ENCODE measurements at regions not wholly inside any gene's neighbourhood (a gene's known extent, or its start where the extent isn't known, plus 50 kb on each side); places are given as distances from the start of the nearest gene placed in this dataset.

GRCh38 chr3:30269751-30270445 is 336.5 kb upstream of the TGFBR2 start:
- DNase-seq = no peak

GRCh38 chr3:30271781-30272180 is 334.6 kb upstream of the TGFBR2 start:
- no peak for DNase-seq

GRCh38 chr3:30273304-30274072 is 332.9 kb upstream of the TGFBR2 start:
- no peak for DNase-seq

- no peak for DNase-seq
Observed at GRCh38 chr3:30277494-30277893, 328.9 kb upstream of the TGFBR2 start.

GRCh38 chr3:30281526-30281925 is 324.9 kb upstream of the TGFBR2 start:
- no peak for DNase-seq

- no peak for DNase-seq
Observed at GRCh38 chr3:30282154-30282696, 324.2 kb upstream of the TGFBR2 start.

- no peak for DNase-seq
Observed at GRCh38 chr3:30285188-30286006, 321.0 kb upstream of the TGFBR2 start.

GRCh38 chr3:30286007-30286669 is 320.3 kb upstream of the TGFBR2 start:
- no peak for DNase-seq

- no peak for DNase-seq
Observed at GRCh38 chr3:30286811-30287210, 319.6 kb upstream of the TGFBR2 start.

- no peak for DNase-seq
Observed at GRCh38 chr3:30288830-30289229, 317.6 kb upstream of the TGFBR2 start.

GRCh38 chr3:30289324-30289723 is 317.1 kb upstream of the TGFBR2 start:
- no peak for DNase-seq

- no peak for DNase-seq
Observed at GRCh38 chr3:30289766-30290165, 316.6 kb upstream of the TGFBR2 start.

GRCh38 chr3:30290479-30290878 is 315.9 kb upstream of the TGFBR2 start:
- no peak for DNase-seq

GRCh38 chr3:30292192-30292893 is 314.1 kb upstream of the TGFBR2 start:
- DNase-seq = no peak

GRCh38 chr3:30293621-30294240 is 312.7 kb upstream of the TGFBR2 start:
- DNase-seq = no peak

- DNase-seq = no peak
Observed at GRCh38 chr3:30294241-30294667, 312.1 kb upstream of the TGFBR2 start.

GRCh38 chr3:30297112-30297511 is 309.3 kb upstream of the TGFBR2 start:
- no peak for DNase-seq

- DNase-seq = no peak
Observed at GRCh38 chr3:30299674-30300385, 306.6 kb upstream of the TGFBR2 start.

- no peak for DNase-seq
Observed at GRCh38 chr3:30300809-30301208, 305.6 kb upstream of the TGFBR2 start.

- DNase-seq = no peak
Observed at GRCh38 chr3:30302027-30302426, 304.4 kb upstream of the TGFBR2 start.

- DNase-seq = no peak
Observed at GRCh38 chr3:30303770-30304169, 302.6 kb upstream of the TGFBR2 start.
